Esophagus muscularis mucosa (tissue), 3 donors: ENCODE measurements at regions not wholly inside any gene's neighbourhood (a gene's known extent, or its start where the extent isn't known, plus 50 kb on each side); places are given as distances from the start of the nearest gene placed in this dataset.

Experiments used
- EP300 ChIP-seq: sonication (generic); formaldehyde crosslinking; IDR thresholded peaks from one replicate; pipeline ENCODE4 v1.6.1; 2017; ENCODE audit warnings: antibody characterized with exemption
- TF ChIP-seq, protein P1 (sequence below), 3 experiments: fragments of 200-600 bp in 2 of 3; fragments of 450-650 bp in 1 of 3; sonication (generic) in 2 of 3; IDR thresholded peaks; one replicate each; pipeline ENCODE4 v1.5.1; 2017 to 2019; ENCODE audit warnings: antibody characterized with exemption in 3 of 3, mild to moderate bottlenecking in 2 of 3, moderate library complexity in 1 of 3

DNA sequence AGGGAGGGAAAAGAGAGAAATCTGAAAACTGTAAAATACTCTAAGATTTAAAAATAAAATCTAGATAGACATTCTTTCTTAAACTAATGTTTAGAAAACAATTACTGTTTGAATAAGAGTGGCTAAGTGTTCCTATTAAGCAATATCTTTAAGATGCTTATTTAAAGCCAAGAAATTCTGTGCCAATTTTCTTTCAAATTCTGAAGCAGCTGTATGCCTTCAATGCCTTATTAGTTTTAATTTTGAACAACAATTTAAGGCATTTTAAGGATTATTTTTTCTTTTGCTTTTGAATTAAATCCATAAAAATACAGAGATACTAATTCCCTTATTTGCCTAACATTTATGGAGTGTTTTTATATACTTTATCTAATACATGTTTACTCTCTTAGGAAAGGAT lies 50.3 kb upstream of the KITLG start:
- TF ChIP-seq, protein P1, sequence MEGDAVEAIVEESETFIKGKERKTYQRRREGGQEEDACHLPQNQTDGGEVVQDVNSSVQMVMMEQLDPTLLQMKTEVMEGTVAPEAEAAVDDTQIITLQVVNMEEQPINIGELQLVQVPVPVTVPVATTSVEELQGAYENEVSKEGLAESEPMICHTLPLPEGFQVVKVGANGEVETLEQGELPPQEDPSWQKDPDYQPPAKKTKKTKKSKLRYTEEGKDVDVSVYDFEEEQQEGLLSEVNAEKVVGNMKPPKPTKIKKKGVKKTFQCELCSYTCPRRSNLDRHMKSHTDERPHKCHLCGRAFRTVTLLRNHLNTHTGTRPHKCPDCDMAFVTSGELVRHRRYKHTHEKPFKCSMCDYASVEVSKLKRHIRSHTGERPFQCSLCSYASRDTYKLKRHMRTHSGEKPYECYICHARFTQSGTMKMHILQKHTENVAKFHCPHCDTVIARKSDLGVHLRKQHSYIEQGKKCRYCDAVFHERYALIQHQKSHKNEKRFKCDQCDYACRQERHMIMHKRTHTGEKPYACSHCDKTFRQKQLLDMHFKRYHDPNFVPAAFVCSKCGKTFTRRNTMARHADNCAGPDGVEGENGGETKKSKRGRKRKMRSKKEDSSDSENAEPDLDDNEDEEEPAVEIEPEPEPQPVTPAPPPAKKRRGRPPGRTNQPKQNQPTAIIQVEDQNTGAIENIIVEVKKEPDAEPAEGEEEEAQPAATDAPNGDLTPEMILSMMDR (IDR thresholded peaks at IDR 0.05): no peak
- no peak for TF ChIP-seq EP300
